ENCODE measurements at regions not wholly inside any gene's neighbourhood (a gene's known extent, or its start where the extent isn't known, plus 50 kb on each side); places are given as distances from the start of the nearest gene placed in this dataset.

- no peak overlapping the region for H3K4me3 ChIP-seq (ENCODE audit: low read depth, low read length)
- no peak for DNase-seq (ENCODE audit: low read depth)
- TF ChIP-seq, protein P1, sequence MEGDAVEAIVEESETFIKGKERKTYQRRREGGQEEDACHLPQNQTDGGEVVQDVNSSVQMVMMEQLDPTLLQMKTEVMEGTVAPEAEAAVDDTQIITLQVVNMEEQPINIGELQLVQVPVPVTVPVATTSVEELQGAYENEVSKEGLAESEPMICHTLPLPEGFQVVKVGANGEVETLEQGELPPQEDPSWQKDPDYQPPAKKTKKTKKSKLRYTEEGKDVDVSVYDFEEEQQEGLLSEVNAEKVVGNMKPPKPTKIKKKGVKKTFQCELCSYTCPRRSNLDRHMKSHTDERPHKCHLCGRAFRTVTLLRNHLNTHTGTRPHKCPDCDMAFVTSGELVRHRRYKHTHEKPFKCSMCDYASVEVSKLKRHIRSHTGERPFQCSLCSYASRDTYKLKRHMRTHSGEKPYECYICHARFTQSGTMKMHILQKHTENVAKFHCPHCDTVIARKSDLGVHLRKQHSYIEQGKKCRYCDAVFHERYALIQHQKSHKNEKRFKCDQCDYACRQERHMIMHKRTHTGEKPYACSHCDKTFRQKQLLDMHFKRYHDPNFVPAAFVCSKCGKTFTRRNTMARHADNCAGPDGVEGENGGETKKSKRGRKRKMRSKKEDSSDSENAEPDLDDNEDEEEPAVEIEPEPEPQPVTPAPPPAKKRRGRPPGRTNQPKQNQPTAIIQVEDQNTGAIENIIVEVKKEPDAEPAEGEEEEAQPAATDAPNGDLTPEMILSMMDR (IDR thresholded peaks at IDR 0.05; ENCODE audit: low read depth, low read length): no peak
- TF ChIP-seq MYC (IDR thresholded peaks at IDR 0.05; ENCODE audit: low read depth, low read length) (no peak), POLR2A (IDR thresholded peaks at IDR 0.05; ENCODE audit: extremely low read depth, insufficient read length) (no peak), MAX (IDR thresholded peaks at IDR 0.05; ENCODE audit: low read depth, low read length) (no peak)
Observed at GRCh38 chr3:88668180-88668579, 439.2 kb upstream of the EPHA3 start.

DNA sequence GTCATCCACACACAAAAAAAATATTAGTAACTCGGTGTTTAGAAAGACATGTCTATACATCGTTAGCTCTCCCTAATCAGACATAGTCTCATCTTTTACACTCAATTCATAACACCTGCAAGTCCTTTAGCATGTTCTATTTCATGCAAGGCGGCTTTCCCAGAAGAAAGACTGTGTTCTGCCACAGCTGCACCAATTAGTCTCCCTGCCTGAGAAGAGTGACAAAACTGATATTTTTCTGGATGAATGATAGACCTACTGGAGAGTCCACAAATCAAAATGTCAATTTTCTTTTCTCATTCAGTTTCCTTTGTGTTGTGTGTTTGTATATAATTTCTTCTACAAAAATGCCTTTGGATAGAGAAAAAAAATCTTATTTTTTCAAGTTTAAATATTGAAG, 435.8 kb upstream of the EPHA3 start:
- TF ChIP-seq MAX (IDR thresholded peaks at IDR 0.05; ENCODE audit: low read depth, low read length) (no peak), MYC (IDR thresholded peaks at IDR 0.05; ENCODE audit: low read depth, low read length) (no peak), POLR2A (IDR thresholded peaks at IDR 0.05; ENCODE audit: extremely low read depth, insufficient read length) (no peak)
- TF ChIP-seq, protein P1 (IDR thresholded peaks at IDR 0.05; ENCODE audit: low read depth, low read length): no peak

GRCh38 chr3:88677298-88677697, 430.1 kb upstream of the EPHA3 start:
- TF ChIP-seq, protein P1 (IDR thresholded peaks at IDR 0.05; ENCODE audit: low read depth, low read length): no peak
- TF ChIP-seq POLR2A (IDR thresholded peaks at IDR 0.05; ENCODE audit: extremely low read depth, insufficient read length) (no peak), MYC (IDR thresholded peaks at IDR 0.05; ENCODE audit: low read depth, low read length) (no peak), MAX (IDR thresholded peaks at IDR 0.05; ENCODE audit: low read depth, low read length) (no peak)
- no peak overlapping the region for H3K4me3 ChIP-seq (ENCODE audit: low read depth, low read length)

More for the DNA sequence above, 435.8 kb upstream of the EPHA3 start:
- DNase-seq (ENCODE audit: low read depth): no peak
- H3K4me3 ChIP-seq (ENCODE audit: low read depth, low read length): no peak overlapping the region

GRCh38 chr3:88678747-88679146, 428.7 kb upstream of the EPHA3 start:
- DNase-seq (ENCODE audit: low read depth): no peak
- H3K4me3 ChIP-seq (ENCODE audit: low read depth, low read length): no peak overlapping the region
- TF ChIP-seq MYC (IDR thresholded peaks at IDR 0.05; ENCODE audit: low read depth, low read length) (no peak), POLR2A (IDR thresholded peaks at IDR 0.05; ENCODE audit: extremely low read depth, insufficient read length) (no peak), MAX (IDR thresholded peaks at IDR 0.05; ENCODE audit: low read depth, low read length) (no peak)
- TF ChIP-seq, protein P1 (IDR thresholded peaks at IDR 0.05; ENCODE audit: low read depth, low read length): no peak

More at GRCh38 chr3:88677298-88677697, 430.1 kb upstream of the EPHA3 start:
- no peak for DNase-seq (ENCODE audit: low read depth)

- TF ChIP-seq POLR2A (IDR thresholded peaks at IDR 0.05; ENCODE audit: extremely low read depth, insufficient read length) (no peak), MAX (IDR thresholded peaks at IDR 0.05; ENCODE audit: low read depth, low read length) (no peak), MYC (IDR thresholded peaks at IDR 0.05; ENCODE audit: low read depth, low read length) (no peak)
- TF ChIP-seq, protein P1 (IDR thresholded peaks at IDR 0.05; ENCODE audit: low read depth, low read length): no peak
- no peak overlapping the region for H3K4me3 ChIP-seq (ENCODE audit: low read depth, low read length)
Observed at GRCh38 chr3:88690287-88690686, 417.1 kb upstream of the EPHA3 start.

More at GRCh38 chr3:88690287-88690686, 417.1 kb upstream of the EPHA3 start:
- DNase-seq (ENCODE audit: low read depth): no peak

All from NB4 (cell line).